Panc1 (cell line): ENCODE measurements at regions not wholly inside any gene's neighbourhood (a gene's known extent, or its start where the extent isn't known, plus 50 kb on each side); places are given as distances from the start of the nearest gene placed in this dataset.

Source experiments
- ATAC-seq: fragments of 200-7000 bp; cut with Tn5 transposase; 2 replicates; pipeline ENCODE4 v1.9.1; 2020; ENCODE audit warnings: mild to moderate bottlenecking, moderate library complexity
- BruUV-seq: library from RNA; stranded (reverse); fragments of 400-500 nt; replicated peaks from 2 replicates; lab custom pipeline; 2021; lab: Mats Ljungman, UMichigan
- CTCF ChIA-PET: fragments of 300-600 bp; sonication (Branson Sonifier 250); formaldehyde crosslinking; loops from one replicate; lab custom pipeline; 2022; ENCODE audit warnings: antibody characterized with exemption; lab: Charles Lee
- POLR2A ChIA-PET: fragments of 300-600 bp; sonication (Branson Sonifier 250); formaldehyde crosslinking; loops from one replicate; lab custom pipeline; 2022; ENCODE audit warnings: antibody characterized with exemption; lab: Charles Lee
- DNase-seq: peaks from one replicate; pipeline ENCODE4 v3.0.0-alpha.2; 2010; ENCODE audit warnings: low read depth, low spot score
- H3K27ac ChIP-seq: 2 replicates; pipeline ENCODE4 v1.5.1; 2011; ENCODE audit warnings: mild to moderate bottlenecking, low read length, inconsistent platforms
- H3K27me3 ChIP-seq: fragments of 200-500 bp; sonication (Bioruptor generic); 2 replicates; pipeline ENCODE4 v1.6.0; 2014; ENCODE audit warnings: low read length, inconsistent platforms; ENCODE audit not compliant: control insufficient read depth, insufficient read depth
- H3K36me3 ChIP-seq: fragments of 200-500 bp; sonication (Bioruptor generic); 2 replicates; pipeline ENCODE4 v1.5.1; 2014; ENCODE audit warnings: inconsistent platforms, mild to moderate bottlenecking, low read length, moderate library complexity; ENCODE audit not compliant: control insufficient read depth, insufficient read depth
- H3K4me1 ChIP-seq: 2 replicates; pipeline ENCODE4 v1.5.1; 2011; ENCODE audit warnings: inconsistent platforms, mild to moderate bottlenecking, low read length, moderate library complexity; ENCODE audit not compliant: control insufficient read depth, insufficient read depth
- H3K4me3 ChIP-seq, 2 experiments: 2 replicates each; pipeline ENCODE4 v1.5.1; 2011 to 2012; ENCODE audit warnings: low read depth in 2 of 2, low read length in 2 of 2, mild to moderate bottlenecking in 2 of 2, inconsistent platforms in 1 of 2, moderate library complexity in 1 of 2
- H3K9me3 ChIP-seq: fragments of 200-500 bp; sonication (Bioruptor generic); 2 replicates; pipeline ENCODE4 v1.5.1; 2014; ENCODE audit warnings: low read depth, mild to moderate bottlenecking, inconsistent platforms, low read length, moderate library complexity; ENCODE audit not compliant: control insufficient read depth, insufficient read depth
- CTCF ChIP-seq: fragments of 450-650 bp; IDR thresholded peaks from 2 replicates; pipeline ENCODE4 v1.5.1; 2017; ENCODE audit warnings: mild to moderate bottlenecking
- POLR2AphosphoS5 ChIP-seq: IDR thresholded peaks from 2 replicates; pipeline ENCODE4 v1.6.1; 2012; ENCODE audit warnings: mild to moderate bottlenecking, low read depth, low read length, moderate library complexity
- REST ChIP-seq, 2 experiments: IDR thresholded peaks; 2 replicates each; pipeline ENCODE4 v1.6.1; 2011 to 2012; ENCODE audit warnings: low read depth in 2 of 2, control low read depth in 1 of 2, low read length in 1 of 2, mild to moderate bottlenecking in 1 of 2, moderate library complexity in 1 of 2; ENCODE audit not compliant: insufficient read depth in 1 of 2
- SIN3A ChIP-seq: IDR thresholded peaks from 2 replicates; pipeline ENCODE4 v1.6.1; 2012; ENCODE audit warnings: low read depth, mild to moderate bottlenecking, low read length, moderate library complexity, borderline replicate concordance; ENCODE audit not compliant: insufficient read depth
- TCF7L2 ChIP-seq: IDR thresholded peaks from 2 replicates; pipeline ENCODE4 v1.6.1; 2011; ENCODE audit warnings: mild to moderate bottlenecking, low read depth, low read length, inconsistent platforms
- in situ Hi-C: cut with HindIII; loops from 2 replicates; pipeline ENCODE4 v1.10.0; 2016; ENCODE audit warnings: low sequenced_read_pairs, low pct_unique_long_range_greater_than_20kb
- intact Hi-C: fragments of 100-400 bp; cut with micrococcal nuclease; formaldehyde crosslinking; loops from one replicate; pipeline ENCODE4 v1.10.0; 2022; ENCODE audit not compliant: unreplicated experiment

- CTCF ChIA-PET: interaction anchor here (0.5 kb wide), 1 partner anchor 34 kb away, joined by 4 read pairs; no protein-coding TSS in a partner anchor
- no peak for ATAC-seq
- no peaks in the 10 kb centered on the region for H3K36me3 ChIP-seq
Observed at GRCh38 chr14:25833341-25834126, 764.3 kb downstream of the NOVA1 start.

GRCh38 chr14:25832585-25832984, 765.2 kb downstream of the NOVA1 start:
- H3K4me3 ChIP-seq: 0 out of 4 replicates have a peak overlapping the region, but pooled peaks of 1 of the 2 experiments have one; percentile 5
- H3K36me3 ChIP-seq: no peaks in the 10 kb centered on the region
- no peaks in the 10 kb centered on the region for H3K4me1 ChIP-seq
- ChIA-PET POLR2A (no interaction called here), CTCF (no interaction called here)
- no peak overlapping the region for H3K27ac ChIP-seq
- ATAC-seq (no peak), DNase-seq (no peak)
- H3K27me3 ChIP-seq: no peaks in the 10 kb centered on the region
- H3K9me3 ChIP-seq: no peaks in the 10 kb centered on the region
- no TSS peak for BruUV-seq
- intact Hi-C loops: no loop called here
- TF ChIP-seq POLR2AphosphoS5 (no peak), CTCF (no peak), TCF7L2 (no peak), SIN3A (no peak), REST (IDR thresholded peaks at IDR 0.05; ENCODE audit: insufficient read depth in 1 of 2, low read depth in 2 of 2, low read length in 1 of 2) (no peak)
- in situ Hi-C loops: no loop called here

More at GRCh38 chr14:25833341-25834126, 764.3 kb downstream of the NOVA1 start:
- no peak overlapping the region for H3K27ac ChIP-seq
- TF ChIP-seq POLR2AphosphoS5 (no peak), REST (IDR thresholded peaks at IDR 0.05; ENCODE audit: insufficient read depth in 1 of 2, low read depth in 2 of 2, low read length in 1 of 2) (no peak), TCF7L2 (no peak), CTCF (peak; percentile 33; the same call in 1 of the 2 replicates), SIN3A (no peak)
- DNase-seq: no peak
- no peaks in the 10 kb centered on the region for H3K27me3 ChIP-seq
- in situ Hi-C loops (no loop called here), intact Hi-C loops (no loop called here)
- no peaks in the 10 kb centered on the region for H3K4me1 ChIP-seq
- no peaks in the 10 kb centered on the region for H3K9me3 ChIP-seq
- H3K4me3 ChIP-seq: no peak overlapping the region
- BruUV-seq: no TSS peak
- POLR2A ChIA-PET: no interaction called here
